ENCODE measurements at regions not wholly inside any gene's neighbourhood (a gene's known extent, or its start where the extent isn't known, plus 50 kb on each side); places are given as distances from the start of the nearest gene placed in this dataset.

DNA sequence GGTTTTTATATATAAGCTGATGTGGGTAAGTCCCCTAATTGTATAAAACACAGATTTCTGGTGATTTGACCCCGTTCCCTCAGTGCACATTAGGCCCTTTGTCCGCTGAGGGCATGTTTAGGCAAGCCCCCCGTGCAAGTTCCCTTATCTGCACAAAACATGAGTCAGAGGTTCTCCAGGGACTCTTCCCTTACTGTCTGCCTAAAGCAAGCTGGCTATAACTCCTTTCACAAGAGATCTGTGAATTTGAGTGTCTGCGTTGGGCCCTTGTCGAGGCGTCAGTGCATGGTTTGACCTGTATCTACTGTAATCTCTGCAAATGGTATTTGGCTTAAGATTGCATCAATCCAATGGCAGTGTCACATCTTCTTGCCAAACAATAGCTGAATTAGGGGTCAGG lies 712.8 kb downstream of the CDH8 start:
- DNase-seq (ENCODE audit: low read depth in 2 of 2): no peak

DNA sequence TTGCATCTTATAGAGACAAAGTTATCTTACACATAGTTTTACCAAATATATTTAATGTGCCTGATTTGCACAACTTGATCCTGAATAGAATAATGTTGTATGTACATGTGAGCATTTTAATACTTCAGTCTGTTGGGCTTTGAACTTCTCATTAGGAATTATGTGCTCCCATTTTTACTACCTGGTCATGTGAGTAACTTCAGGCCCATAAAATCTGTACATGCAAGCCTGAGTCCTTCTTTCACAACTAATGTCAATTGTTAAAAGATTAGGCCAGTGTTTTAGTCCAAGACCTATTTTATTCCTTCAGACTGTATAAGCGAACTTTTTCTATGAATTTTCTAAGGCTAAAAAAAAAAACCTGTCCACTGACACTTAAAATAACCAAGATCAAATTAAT lies 715.4 kb downstream of the CDH8 start:
- DNase-seq (ENCODE audit: low read depth in 2 of 2): no peak

DNA sequence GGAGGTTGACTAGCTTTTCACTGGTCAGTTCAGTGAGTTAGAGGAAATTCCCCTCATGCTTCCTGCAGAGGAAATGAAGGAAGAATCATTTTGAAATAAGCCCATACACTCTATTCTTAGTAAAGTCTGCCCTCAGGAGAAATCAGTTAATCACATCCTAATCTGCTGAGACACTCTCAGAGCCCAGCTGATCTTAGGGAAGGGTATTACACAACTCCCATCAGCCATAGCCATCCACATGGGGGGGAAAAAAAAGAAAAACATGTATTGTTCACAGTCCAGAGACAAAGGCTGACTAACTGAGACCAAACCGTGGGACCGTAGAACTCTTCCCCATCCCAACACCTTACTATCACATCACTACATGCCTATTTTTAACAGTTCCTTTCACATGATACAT lies 722.3 kb downstream of the CDH8 start:
- no peak for DNase-seq (ENCODE audit: low read depth in 2 of 2)

DNA sequence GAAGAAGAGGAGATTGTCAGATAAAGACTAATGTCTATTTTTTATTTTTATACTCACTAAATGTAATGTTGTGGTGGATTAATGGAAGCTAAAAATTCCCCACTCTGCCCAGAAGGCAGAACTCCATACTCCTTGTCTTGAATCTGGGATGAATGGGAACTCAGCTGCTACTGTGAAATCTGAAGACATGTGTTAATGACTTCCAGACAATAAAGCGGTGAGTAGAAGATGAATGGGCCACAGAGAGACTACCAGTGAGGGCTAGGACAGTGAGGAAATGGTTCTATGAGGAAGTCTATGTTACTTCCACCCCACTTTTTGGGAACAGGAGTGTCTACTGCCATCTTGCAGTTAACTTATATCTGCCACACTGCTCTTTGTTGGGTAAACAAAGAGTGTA lies 726.9 kb downstream of the CDH8 start:
- no peak for DNase-seq (ENCODE audit: low read depth in 2 of 2)

DNA sequence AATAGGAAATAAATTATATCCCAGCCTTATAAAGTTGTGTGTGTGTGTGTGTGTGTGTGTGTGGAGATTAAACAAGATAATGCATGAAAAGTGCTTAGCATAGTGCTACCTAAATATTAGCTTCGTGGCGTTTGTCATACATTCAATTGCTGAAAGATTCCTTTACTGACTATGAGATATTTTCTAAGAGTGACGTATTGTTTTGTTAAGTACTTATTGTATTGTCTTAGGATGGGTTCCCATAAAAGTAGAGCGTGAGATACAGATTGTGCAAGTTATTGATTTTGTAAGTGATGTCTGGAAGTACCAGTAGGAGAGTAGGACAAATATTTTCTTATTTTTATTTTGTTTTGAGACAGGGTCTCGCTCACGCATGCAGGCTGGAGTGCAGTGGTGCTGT lies 730.0 kb downstream of the CDH8 start:
- DNase-seq (ENCODE audit: low read depth in 2 of 2): no peak

DNA sequence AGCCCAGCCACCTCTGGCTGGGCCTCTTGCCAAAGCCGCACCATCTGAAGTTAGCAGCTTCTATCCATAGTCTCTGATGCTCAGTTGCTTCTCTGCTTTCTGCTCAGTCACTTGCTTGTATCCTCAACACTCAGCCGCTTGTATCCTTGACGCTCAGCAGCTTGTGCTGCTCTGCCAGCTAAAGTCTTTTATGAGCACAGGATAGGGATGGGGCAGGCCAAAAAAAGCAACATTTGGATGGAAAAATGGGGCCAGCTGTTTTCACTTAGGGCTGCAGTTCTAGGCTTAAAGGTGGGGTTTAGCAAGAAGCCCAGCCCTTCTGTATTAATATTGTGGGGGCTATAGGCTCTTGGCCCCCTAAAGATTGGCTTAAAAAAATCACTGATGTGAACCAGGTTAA lies 739.4 kb downstream of the CDH8 start:
- DNase-seq (ENCODE audit: low read depth in 2 of 2): no peak

DNA sequence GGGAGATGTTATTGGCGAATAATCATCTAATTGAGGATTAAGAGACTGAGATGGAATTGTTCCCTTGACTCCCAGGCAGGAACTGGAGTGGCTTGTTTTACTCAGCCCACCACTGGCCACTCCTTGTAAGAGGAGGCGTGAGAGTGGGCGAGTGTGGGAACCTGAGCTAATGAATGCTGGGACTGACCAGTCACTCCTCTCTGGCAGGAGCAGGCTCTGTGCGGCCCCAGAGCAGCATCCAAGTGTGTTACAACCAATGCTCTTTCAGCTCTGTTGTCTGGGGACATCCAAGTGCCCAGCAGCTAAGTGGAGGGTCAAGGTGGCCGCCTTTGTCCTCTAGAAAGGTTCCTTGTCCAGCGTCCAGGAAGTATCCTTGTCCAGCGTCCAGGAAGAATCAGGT lies 739.9 kb downstream of the CDH8 start:
- no peak for DNase-seq (ENCODE audit: low read depth in 2 of 2)

DNA sequence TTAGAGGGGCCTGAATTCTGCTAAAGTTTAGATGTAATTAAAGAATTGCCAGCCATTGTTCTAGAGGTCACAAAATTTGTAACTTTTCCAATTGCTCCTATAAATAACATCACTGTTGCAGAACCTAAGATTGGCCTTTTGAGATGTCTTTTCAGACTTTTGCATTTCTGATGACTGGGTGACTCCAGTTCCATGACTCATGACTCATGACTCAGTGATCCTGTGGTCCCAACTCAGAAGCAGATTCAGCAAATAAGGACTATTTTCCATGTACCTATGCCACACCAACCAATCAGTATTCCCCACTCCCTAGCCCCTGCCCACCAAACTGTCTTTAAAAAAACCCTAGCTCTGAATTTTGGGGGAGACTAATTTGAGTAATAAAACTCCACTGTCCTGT lies 740.9 kb downstream of the CDH8 start:
- DNase-seq (ENCODE audit: low read depth in 2 of 2): no peak

DNA sequence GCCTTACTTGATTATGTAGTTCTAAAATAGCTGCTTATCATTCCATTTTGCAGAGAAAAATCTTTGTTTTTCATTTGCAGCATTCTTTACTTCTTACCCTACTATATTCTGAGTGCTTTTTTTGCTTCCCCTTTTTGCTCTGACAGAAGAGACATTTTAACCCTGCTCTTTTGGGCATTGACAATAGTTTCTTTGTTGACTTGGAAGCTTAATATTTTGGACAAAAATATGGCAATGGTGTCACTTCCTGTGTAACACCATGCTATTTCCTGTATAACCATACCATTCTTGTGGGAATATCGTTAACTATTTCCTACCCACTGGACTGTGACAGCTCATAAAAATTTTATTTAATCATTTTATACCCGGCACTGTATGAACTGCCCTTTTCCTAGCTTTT lies 747.1 kb downstream of the CDH8 start:
- DNase-seq (ENCODE audit: low read depth in 2 of 2): no peak

DNA sequence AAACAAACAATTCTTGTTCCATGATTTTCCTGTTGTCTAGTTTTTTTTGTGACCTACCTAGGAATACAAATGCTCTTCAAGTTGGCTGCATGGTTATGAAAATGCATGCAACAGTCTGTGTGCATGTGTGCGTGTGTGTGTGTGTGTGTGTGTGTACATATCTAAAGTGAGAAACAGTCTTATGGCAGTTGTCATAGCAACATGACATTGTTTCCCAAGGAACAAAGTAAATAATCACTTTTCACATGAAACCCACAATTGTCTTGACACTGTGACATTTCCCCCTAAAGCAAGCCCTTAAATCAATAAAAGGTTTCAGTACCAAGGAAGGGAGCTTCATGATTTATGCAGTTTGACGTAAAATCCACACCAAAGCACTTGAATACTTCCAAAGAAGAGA lies 758.4 kb downstream of the CDH8 start:
- DNase-seq (ENCODE audit: low read depth in 2 of 2): no peak

DNA sequence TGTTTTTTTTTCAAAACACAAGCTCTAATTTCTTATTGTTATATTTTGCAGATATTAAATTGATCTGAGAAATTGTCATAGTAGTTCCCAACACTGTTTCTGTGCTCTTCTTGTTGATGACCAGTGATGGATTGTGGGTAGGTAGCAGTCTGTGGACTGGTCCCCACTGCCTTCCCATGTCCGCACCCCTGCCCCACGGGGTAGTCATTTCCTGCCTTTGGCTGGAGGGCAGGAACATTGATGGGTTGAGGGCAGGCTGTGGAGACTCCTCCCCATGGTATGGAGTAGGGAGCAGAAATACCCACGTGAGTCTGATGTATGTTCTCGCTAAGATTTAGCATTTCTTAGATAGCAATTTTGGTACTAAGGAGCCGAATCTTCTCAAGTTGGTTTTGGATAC lies 762.0 kb downstream of the CDH8 start:
- DNase-seq (ENCODE audit: low read depth in 2 of 2): no peak

DNA sequence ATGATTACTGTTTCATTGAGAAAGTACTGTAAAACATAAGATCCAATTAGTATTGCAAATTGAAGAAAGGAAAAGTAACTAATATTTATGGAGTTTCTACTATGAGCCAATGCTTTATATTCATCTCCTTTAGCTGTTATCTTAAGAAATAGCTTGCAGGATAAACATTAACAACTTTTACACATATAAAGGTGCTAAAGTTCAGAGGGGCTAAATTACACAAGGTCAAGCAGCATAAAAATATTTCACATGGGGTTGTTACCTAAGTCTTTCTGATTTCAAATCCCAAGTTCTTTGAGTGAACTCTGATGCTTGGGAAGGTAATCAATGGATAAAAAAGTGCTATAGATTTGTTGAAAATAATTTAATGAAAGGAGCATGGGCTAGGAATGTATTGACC lies 765.5 kb downstream of the CDH8 start:
- no peak for DNase-seq (ENCODE audit: low read depth in 2 of 2)

DNA sequence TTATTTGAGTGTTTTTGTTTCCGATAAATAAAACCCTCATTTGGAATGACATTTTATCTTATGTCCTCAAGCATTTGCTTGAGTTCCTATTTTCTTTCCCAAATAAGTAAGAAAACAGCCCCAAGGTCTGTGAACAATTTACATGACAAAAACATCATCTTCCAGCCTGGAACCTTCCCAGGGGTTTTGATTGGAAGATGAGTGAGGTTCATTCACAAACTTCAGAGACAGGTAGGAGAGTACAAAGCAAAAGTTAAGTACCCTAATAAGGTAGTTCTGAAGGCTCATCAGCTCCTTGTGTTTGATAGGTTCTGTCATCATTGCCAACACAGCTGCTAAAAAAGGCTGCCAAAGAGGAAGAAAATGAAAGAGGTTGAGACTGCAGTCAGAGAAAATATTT lies 772.8 kb downstream of the CDH8 start:
- DNase-seq (ENCODE audit: low read depth in 2 of 2): no peak

DNA sequence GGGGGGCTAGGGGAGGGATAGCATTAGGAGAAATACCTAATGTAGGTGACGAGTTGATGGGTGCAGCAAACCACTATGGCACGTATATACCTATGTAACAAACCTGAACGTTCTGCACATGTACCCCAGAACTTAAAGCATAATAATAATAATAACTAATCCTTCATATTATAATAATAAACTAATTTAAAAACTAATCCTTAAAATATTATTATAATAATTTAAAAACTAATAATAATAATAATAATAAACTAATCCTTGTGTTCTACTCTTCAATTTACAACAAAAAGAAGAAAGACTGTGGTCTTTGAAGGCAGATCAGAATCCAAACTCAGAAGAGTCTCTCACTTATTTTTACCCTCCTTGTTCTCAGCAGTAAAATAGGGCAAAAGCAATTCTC lies 774.9 kb downstream of the CDH8 start:
- no peak for DNase-seq (ENCODE audit: low read depth in 2 of 2)

DNA sequence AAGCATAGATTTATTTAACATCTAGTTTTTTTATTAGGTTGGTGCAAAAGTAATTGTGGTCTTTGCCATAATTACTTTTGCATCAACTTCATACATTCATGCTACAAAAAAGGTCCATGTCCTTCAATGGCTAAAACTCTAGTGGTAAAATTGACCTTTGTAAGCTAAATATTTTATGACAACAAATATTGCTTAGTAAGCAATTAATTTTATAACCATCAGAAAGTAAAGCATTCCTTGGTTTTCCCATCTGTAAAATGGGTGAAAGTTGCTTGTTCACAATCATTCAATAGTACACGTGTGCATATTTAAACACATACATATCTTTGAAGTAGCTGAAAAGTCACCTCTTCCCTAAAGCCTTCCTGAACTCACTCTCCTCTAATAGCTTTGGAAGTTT lies 789.6 kb downstream of the CDH8 start:
- no peak for DNase-seq (ENCODE audit: low read depth in 2 of 2)

DNA sequence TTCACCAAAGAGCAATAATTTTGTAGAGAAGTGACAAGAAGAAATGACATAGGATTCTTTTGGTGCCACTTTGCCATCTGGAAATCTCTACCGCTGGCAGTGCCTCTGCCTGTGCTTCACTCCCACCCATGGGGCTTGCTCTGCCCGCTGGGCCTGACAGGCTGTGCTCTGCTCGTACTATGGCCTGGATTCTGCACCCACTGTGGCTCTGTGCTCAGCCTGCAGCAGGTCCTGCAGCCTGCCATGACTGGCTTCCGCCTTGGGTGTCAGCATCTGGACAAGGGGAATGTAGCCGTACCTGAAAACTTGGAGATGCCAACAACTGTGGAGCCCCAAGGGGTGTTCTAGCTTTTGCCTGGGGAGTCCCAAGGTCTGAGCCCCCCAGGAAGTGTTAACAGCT lies 792.3 kb downstream of the CDH8 start:
- no peak for DNase-seq (ENCODE audit: low read depth in 2 of 2)

DNA sequence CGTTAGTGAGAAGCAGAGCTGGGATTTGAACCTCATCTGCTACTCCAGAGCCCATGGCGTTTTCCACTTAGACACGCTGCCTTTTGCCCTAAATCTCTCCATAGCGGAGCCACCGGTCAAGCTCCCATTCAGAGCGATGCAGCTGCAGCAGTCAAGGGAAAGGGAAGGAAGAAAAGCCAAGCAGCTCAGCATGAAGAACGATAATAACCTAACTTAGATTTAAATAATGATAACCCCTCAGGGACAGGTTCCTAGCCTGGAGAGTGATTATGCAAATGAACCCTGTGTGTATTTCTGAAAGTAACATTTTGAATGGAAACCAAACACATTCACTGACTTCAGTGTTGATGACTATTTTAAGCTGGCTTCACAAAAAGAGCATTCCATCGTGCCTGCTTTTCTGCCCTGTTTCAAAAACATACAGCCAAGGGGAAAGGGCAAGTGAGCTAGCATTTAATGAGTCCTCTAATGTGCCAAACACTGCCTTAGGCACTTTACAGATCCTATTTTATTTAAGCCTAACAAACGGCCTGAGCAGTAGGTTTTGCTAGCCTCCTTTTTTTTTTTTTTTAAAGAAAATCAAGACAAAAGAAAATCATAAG lies 798.3 kb downstream of the CDH8 start:
- DNase-seq (ENCODE audit: low read depth in 2 of 2): no peak

DNA sequence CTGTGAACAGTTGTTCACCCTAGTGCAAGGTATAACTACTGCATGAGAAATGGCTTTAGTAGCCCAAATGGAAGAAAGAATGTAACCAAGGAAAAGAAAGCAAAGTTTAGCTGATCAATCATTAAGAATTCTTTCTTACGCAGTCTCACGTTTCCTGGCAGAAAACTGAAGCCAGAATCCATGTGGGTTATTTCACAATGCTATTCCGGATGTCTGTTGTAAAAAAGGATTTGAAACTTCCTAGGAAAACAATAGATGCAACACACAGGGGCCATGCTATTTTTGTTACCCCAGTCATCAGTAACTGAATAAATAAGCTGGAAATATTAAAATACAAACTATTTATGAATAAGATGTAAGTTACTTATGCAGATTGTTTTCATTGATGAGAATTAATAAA lies 802.5 kb downstream of the CDH8 start:
- peak; percentile 1 to 5 for DNase-seq (ENCODE audit: low read depth in 2 of 2)

DNA sequence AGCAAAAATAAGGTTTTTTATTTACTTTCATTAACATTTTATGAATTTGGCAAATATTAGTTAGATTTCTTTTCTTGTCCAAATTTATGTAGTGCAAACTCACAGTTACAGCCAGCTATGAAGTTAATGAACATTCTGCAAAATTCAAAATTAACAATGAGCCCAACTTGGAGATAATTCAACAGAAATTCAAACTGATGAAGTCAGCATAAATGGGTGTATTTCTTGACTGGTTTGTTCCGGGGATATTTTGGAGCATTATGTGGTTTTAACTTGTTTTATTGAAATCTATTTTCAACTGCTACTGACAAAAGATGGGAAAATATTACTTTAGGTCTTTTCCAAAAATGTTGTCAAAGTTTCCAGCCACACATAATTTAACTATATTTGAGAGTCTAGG lies 807.9 kb downstream of the CDH8 start:
- DNase-seq (ENCODE audit: low read depth in 2 of 2): no peak

DNA sequence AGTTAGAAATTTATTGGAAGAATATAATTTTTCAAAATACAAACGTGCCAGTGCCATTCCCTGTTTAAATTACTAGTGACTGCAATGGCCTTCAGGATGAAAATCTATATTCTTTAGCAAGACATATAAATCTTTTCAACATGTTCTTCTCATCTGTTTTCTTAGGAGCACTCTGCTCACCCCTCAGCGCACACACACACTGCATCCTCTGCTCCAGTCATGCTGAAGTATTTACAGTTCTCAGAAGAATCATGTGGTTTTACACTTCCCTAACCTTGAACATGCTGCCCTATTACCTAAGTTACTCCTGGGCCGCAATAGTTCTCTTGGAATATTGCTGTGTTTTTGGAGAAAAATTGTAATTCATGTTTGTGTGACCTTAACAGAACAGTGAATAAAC lies 820.6 kb downstream of the CDH8 start:
- no peak for DNase-seq (ENCODE audit: low read depth in 2 of 2)

DNA sequence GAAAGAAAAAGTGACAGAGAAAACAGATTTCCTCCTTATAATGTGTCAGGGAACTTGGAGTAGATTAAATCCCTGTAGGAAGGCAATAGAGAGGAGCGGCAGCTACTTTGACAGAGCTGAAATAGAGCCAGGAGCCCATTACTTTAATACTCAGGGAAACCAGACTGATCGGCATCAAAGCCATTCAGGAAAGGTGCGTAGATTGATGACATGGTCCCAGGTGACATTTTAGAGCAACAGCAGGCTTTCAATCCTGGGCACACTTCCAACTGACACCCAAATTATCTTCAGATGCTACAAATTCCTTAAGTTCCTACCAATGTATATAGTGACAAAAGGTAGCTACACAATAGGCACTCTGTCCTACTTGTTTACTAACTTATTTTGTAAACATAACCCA lies 821.5 kb downstream of the CDH8 start:
- no peak for DNase-seq (ENCODE audit: low read depth in 2 of 2)

DNA sequence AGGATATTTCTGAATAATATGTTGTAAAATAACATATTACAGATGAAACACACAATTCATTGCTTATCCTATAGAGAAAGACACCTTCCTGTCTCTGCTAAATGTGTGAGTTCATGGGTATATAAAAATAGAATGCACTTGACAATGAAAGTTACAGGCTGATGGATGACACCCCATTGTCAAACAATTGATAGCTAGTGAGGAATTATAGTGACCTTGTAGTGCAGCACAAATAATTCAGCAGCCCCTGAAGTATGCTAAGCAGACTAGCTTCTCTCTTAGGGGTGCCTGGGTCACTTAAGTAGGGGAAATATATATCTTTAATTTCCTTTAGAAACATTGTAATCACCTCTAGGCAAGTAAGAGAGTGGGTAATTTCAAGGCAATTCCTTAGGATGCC lies 826.2 kb downstream of the CDH8 start:
- DNase-seq (ENCODE audit: low read depth in 2 of 2): no peak

DNA sequence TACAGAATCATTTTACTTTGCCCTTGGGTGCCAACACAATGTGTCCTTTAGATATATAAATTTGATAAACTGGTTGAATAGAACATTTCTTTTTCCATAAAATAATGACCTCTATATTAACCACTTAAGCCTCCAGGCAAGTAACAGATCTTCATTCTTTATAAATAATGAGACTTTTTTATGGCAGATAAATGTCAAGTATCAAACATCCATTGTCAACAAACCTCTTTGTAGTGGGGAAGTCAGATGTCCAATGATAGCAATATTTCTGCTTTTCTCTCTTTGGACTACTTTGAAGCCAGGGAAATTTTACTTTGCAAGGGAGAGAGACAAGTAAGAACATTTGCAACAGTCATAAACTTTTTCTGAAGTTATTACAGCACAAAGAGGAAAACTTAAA lies 841.2 kb downstream of the CDH8 start:
- DNase-seq (ENCODE audit: low read depth in 2 of 2): no peak

DNA sequence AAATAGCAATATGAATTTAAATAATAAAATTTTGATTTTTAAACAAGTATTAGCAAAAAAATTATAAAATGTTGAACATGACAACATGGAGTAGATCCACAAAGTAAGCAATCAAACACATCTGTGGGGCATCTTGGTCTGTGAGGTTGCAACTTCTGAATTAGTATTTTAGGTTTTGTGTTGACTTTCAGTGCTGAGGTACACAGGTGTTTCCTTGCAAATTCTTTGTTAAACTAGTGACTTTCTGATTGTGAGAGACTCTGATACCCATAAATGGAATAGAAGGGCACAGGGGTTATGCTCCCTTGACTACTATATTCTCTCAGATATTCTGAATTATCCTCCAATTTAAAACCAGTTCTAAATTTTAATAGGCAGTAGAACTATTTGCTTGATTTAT lies 841.7 kb downstream of the CDH8 start:
- no peak for DNase-seq (ENCODE audit: low read depth in 2 of 2)

DNA sequence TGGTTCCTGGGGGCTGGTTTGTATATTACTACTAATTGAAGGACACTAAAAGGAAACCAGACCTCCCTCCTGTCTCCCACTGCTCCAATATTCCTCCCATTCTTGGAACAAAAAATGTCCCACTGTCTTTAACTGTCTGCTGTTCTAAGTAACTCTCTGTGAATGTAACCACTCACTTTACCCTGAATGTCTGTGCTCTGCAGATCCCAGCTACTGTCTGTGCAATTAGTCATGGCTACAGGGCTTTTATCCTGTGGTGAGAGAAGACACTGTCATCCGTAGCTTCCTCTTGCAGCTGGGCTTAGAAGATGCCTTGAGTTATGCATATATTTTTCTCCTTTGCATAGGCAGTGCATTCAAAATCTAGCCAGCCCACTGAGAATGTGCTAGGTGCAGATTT lies 853.8 kb downstream of the CDH8 start:
- no peak for DNase-seq (ENCODE audit: low read depth in 2 of 2)
